Calu3 (cell line): ENCODE measurements at regions not wholly inside any gene's neighbourhood (a gene's known extent, or its start where the extent isn't known, plus 50 kb on each side); places are given as distances from the start of the nearest gene placed in this dataset.

Source experiments
- BruUV-seq: library from RNA; stranded (reverse); fragments of 400-500 nt; replicated peaks from 2 replicates; lab custom pipeline; 2021; lab: Mats Ljungman, UMichigan
- CTCF ChIA-PET: fragments of 300-600 bp; sonication (Branson Sonifier 250); formaldehyde crosslinking; loops from one replicate; lab custom pipeline; 2022; ENCODE audit warnings: antibody characterized with exemption; lab: Charles Lee
- DNase-seq: peaks from one replicate; pipeline ENCODE4 v3.0.0; 2022
- H3K27ac Mint-ChIP-seq: one replicate; pipeline ENCODE4 v1.8.0; 2022; ENCODE audit warnings: mixed read lengths; ENCODE audit not compliant: unreplicated experiment
- H3K27me3 Mint-ChIP-seq: one replicate; pipeline ENCODE4 v1.8.0; 2022; ENCODE audit warnings: mixed read lengths; ENCODE audit not compliant: unreplicated experiment
- H3K36me3 Mint-ChIP-seq: one replicate; pipeline ENCODE4 v1.8.0; 2022; ENCODE audit warnings: mild to moderate bottlenecking, moderate library complexity, mixed read lengths; ENCODE audit not compliant: insufficient read depth, unreplicated experiment
- H3K4me1 Mint-ChIP-seq: one replicate; pipeline ENCODE4 v1.8.0; 2022; ENCODE audit warnings: mild to moderate bottlenecking, low read depth, mixed read lengths; ENCODE audit not compliant: unreplicated experiment
- H3K4me3 Mint-ChIP-seq: one replicate; pipeline ENCODE4 v1.8.0; 2022; ENCODE audit warnings: mild to moderate bottlenecking, low read depth, moderate library complexity, mixed read lengths; ENCODE audit not compliant: unreplicated experiment
- H3K9me3 Mint-ChIP-seq: one replicate; pipeline ENCODE4 v1.8.0; 2022; ENCODE audit warnings: low read depth, mixed read lengths; ENCODE audit not compliant: unreplicated experiment
- intact Hi-C: fragments of 100-400 bp; cut with micrococcal nuclease; formaldehyde crosslinking; loops from one replicate; pipeline ENCODE4 v1.10.0; 2022; ENCODE audit not compliant: unreplicated experiment
- TF ChIP-seq, protein P1 (sequence below): fragments of 200-600 bp; IDR thresholded peaks from one replicate; pipeline ENCODE4 v1.8.0; 2022; ENCODE audit warnings: antibody characterized with exemption; ENCODE audit not compliant: unreplicated experiment

DNA sequence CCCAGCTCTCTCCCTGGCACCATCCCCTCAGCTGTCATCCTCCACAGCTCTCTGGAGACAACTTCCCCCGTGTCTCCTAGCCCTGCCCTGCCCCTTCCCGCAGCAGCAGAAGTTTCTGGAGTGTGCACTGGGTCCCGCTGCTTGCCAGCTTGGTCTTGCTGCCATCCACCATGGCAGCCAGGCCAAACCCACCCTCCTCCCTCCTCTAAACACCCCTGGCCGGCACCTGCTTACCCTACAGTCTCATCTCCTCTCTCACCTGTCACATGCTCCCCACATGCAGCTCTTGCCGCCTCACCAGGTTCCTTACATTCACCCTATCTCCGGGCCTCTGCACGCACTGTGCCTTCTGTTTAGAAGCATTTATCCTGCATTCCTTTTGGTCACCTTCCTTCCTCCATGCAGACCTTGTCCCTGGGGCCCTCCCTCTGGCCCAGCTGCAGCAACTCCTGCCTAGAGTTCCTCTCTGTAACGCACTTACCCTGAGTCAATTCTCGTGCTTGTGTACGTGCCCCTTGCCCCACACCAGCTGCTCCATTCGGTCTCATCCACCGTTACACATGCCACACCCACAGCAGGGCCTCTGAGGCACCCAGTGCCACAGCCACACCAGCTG, 93.9 kb upstream of the RET start:
- Mint-ChIP-seq H3K27me3 (peaks cover 64% of the 10 kb centered on the region), H3K9me3 (no peaks in the 10 kb centered on the region), H3K4me3 (no peak overlapping the region), H3K36me3 (no peaks in the 10 kb centered on the region), H3K4me1 (no peaks in the 10 kb centered on the region), H3K27ac (no peak overlapping the region)
- intact Hi-C loops: no loop called here
- DNase-seq: no peak
- TF ChIP-seq, protein P1, sequence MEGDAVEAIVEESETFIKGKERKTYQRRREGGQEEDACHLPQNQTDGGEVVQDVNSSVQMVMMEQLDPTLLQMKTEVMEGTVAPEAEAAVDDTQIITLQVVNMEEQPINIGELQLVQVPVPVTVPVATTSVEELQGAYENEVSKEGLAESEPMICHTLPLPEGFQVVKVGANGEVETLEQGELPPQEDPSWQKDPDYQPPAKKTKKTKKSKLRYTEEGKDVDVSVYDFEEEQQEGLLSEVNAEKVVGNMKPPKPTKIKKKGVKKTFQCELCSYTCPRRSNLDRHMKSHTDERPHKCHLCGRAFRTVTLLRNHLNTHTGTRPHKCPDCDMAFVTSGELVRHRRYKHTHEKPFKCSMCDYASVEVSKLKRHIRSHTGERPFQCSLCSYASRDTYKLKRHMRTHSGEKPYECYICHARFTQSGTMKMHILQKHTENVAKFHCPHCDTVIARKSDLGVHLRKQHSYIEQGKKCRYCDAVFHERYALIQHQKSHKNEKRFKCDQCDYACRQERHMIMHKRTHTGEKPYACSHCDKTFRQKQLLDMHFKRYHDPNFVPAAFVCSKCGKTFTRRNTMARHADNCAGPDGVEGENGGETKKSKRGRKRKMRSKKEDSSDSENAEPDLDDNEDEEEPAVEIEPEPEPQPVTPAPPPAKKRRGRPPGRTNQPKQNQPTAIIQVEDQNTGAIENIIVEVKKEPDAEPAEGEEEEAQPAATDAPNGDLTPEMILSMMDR: no peak
- CTCF ChIA-PET: no interaction called here
- no TSS peak for BruUV-seq

DNA sequence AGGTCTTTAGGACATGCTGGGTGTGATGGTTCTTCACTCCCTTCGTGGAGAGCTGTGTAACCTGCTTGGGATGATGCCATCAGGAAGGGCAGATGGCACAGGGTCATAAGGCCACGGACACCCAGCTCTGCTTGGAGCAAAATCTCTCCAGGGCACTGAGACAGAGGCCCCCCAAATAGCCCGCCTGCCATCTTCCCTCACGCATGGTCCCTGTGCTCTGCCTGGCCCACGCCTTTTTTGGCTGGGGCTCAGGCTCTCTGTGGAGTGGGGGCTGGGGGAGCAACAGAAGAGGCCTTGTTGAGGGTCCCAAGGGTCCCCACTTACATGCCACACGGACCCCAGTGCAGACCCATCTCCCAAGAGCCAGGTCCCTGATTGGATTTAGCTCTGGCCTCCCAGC, 93.3 kb upstream of the RET start:
- no peaks in the 10 kb centered on the region for H3K9me3 Mint-ChIP-seq
- H3K4me1 Mint-ChIP-seq: no peaks in the 10 kb centered on the region
- H3K4me3 Mint-ChIP-seq: no peak overlapping the region
- H3K36me3 Mint-ChIP-seq: no peaks in the 10 kb centered on the region
- intact Hi-C loops: no loop called here
- TF ChIP-seq, protein P1: no peak
- H3K27me3 Mint-ChIP-seq: peaks cover 65% of the 10 kb centered on the region
- no peak for DNase-seq
- CTCF ChIA-PET: no interaction called here
- no TSS peak for BruUV-seq
- no peak overlapping the region for H3K27ac Mint-ChIP-seq

DNA sequence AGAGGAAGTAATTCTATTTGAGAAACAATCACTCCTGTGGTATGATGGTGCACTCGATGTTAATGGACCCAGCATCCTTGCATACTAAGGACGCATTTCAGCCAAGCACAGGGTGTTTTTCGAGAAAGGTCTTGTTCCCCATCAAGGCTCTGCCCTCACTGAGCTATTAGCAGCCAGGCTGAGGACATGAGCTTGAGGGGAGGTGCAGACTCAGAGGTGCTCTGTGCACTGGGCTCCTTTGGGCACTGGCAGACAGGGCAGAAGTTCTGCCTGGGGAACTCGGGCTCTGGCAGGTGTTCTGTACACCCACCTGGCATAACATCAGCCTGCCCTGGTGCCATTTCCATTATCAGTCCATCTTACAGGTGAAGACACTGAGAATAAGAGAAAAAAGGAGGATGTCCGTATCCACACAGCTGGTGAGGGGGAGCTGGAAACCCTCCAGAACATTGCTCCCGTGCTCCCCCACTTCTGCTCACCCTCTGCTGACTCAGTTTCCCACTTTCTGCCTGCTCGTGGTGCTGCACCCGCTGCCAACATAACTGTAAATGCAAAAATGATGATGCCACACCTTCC, 92.7 kb upstream of the RET start:
- BruUV-seq: no TSS peak
- no peaks in the 10 kb centered on the region for H3K9me3 Mint-ChIP-seq
- DNase-seq: no peak
- H3K4me1 Mint-ChIP-seq: no peaks in the 10 kb centered on the region
- no peak overlapping the region for H3K4me3 Mint-ChIP-seq
- H3K36me3 Mint-ChIP-seq: no peaks in the 10 kb centered on the region
- CTCF ChIA-PET: no interaction called here
- TF ChIP-seq, protein P1: no peak
- H3K27ac Mint-ChIP-seq: no peak overlapping the region
- intact Hi-C loops: no loop called here
- peaks cover 70% of the 10 kb centered on the region for H3K27me3 Mint-ChIP-seq

DNA sequence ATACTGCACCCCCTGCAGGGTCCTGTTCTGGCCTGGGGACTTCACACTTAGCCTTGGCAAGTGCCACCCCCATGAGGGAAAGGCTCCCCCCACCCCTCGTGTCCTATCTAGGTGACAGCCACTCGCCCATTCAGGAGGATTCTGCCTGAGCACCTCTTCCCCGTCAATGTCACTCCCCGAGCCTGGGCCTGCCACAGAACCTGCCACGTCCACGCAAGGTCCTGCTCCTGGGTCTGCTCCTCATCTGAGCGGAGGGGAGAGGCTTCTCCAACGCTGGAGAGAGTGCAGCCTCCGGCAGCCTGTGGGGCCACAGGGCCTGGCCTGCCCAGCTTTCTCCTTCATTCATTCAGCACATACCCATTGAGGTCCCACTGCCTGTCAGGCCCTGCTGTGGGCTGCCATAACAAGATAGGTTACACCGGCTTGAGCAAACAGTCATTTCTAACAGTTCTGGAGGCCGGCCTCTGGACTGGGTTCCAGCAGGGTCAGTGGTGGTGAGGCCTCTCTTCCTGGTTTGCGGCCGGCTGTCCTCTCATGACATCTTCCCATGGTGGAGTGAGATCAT, 92.0 kb upstream of the RET start:
- Mint-ChIP-seq H3K27me3 (peaks cover 77% of the 10 kb centered on the region), H3K36me3 (no peaks in the 10 kb centered on the region), H3K4me3 (no peak overlapping the region), H3K4me1 (no peaks in the 10 kb centered on the region), H3K9me3 (no peaks in the 10 kb centered on the region), H3K27ac (no peak overlapping the region)
- CTCF ChIA-PET: no interaction called here
- no peak for DNase-seq
- intact Hi-C loops: no loop called here
- BruUV-seq: no TSS peak
- TF ChIP-seq, protein P1: no peak
